ES-I3 (cell line): ENCODE measurements at regions not wholly inside any gene's neighbourhood (a gene's known extent, or its start where the extent isn't known, plus 50 kb on each side); places are given as distances from the start of the nearest gene placed in this dataset.

Source experiments
- H3K36me3 ChIP-seq: 2 replicates; pipeline ENCODE4 v1.6.1; 2013; ENCODE audit warnings: mild to moderate bottlenecking, low read length, control low read depth, moderate library complexity; ENCODE audit not compliant: insufficient read depth
- H3K4me1 ChIP-seq: 2 replicates; pipeline ENCODE4 v1.6.1; 2013; ENCODE audit warnings: mild to moderate bottlenecking, control low read depth, low read length; ENCODE audit not compliant: insufficient read depth
- H3K9ac ChIP-seq: 2 replicates; pipeline ENCODE4 v1.6.1; 2013; ENCODE audit warnings: low read depth, mild to moderate bottlenecking, low read length, moderate library complexity
- H3K9me3 ChIP-seq: 2 replicates; pipeline ENCODE4 v1.6.1; 2013; ENCODE audit warnings: mild to moderate bottlenecking, low read length, moderate library complexity; ENCODE audit not compliant: control insufficient read depth, insufficient read depth

DNA sequence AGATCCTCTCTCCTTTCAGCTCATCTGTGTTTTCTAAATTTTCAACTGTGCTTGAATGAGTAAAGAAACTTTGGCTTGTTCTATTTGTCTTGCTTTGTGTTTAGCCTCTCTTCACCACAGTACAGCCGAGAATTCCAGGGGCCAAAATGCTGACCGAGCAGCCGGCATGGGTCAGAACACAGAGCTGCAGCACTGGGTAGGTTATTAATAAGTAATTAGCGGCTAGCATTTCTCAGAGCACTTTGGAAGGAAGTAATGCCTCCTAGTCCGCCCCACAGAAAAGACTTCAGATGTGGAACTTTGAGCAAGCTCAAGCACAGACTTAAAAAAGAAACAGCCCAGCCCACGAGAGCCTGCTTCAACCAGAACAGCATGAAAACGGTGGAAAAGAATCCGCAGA is 343.9 kb downstream of the ARRDC4 start:
- no peaks in the 10 kb centered on the region for H3K4me1 ChIP-seq
- no peak overlapping the region for H3K9ac ChIP-seq
- H3K36me3 ChIP-seq = no peaks in the 10 kb centered on the region
- H3K9me3 ChIP-seq = no peaks in the 10 kb centered on the region

DNA sequence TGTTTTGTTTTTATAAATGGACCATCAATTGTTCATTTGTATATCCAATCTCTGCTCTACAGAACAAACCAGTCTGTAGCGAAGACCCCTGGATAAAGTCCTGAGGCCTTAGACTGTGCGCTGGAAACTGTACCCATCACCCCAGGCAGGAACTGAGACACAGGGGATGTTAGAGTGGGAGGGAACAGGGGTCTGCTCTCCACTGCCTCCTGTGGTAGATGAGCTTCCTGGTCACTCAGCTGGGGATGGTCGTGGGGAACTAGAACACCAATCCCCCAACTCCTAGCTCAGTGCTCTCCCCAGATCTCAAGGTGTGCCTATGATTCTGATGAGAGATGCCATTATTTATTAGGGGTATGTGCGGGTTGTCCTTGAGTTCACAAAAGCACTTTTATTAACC is 340.2 kb upstream of the IGF1R start:
- H3K9ac ChIP-seq = no peak overlapping the region
- H3K36me3 ChIP-seq = no peaks in the 10 kb centered on the region
- no peaks in the 10 kb centered on the region for H3K9me3 ChIP-seq

DNA sequence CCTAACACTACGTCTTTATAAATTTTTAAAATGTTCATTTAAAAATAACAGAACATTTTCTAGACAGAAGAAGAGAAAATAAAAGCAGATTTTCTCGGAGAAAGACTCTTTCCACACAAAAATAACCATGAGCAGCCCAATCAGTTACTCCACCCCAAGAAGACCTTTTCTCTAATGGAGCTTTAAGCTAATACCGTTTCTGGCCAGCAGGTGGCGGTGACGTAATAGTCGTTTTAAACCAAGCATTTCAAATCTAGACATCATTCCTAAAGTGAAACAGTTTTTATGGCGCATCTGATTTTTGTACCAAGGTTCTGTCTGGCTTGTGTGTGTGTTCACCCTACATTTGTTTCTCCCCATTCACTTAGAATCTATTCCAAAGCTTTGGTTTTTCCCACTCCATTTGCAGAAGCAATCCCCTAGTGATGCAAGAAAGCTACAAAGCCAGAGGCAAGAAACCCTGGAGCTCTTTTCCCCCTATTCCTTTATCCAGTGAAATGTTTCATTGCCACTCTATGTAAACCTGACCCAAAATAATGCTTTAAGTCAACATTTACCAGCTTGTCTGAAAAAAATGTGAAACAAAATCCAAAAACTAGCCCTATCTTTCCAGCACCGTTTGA is 336.7 kb upstream of the IGF1R start:
- H3K4me1 ChIP-seq = no peaks in the 10 kb centered on the region
- no peaks in the 10 kb centered on the region for H3K36me3 ChIP-seq
- H3K9me3 ChIP-seq = no peaks in the 10 kb centered on the region
- H3K9ac ChIP-seq = no peak overlapping the region

More for the DNA sequence above, 340.2 kb upstream of the IGF1R start:
- H3K4me1 ChIP-seq = no peaks in the 10 kb centered on the region

DNA sequence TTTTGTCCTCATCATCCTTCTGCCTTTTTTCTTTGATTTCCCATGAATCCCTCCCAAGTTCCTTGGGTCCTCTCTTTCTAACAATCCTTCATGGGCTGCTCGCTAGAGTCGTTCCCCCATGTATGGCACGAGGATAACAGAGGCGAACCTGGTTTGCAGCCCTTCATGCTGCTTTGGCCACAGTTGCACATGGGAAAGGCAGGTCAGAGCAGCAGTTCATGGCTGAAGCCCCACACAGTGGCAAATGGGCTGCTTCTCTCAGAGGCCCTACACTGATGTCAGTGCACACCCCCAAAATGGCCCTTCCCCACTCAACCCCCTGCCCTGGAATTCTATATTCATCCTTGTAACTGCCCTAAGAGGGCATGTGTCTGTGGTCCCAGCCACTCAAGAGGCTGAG is 335.4 kb upstream of the IGF1R start:
- no peak overlapping the region for H3K9ac ChIP-seq
- no peaks in the 10 kb centered on the region for H3K4me1 ChIP-seq
- no peaks in the 10 kb centered on the region for H3K9me3 ChIP-seq
- no peaks in the 10 kb centered on the region for H3K36me3 ChIP-seq

DNA sequence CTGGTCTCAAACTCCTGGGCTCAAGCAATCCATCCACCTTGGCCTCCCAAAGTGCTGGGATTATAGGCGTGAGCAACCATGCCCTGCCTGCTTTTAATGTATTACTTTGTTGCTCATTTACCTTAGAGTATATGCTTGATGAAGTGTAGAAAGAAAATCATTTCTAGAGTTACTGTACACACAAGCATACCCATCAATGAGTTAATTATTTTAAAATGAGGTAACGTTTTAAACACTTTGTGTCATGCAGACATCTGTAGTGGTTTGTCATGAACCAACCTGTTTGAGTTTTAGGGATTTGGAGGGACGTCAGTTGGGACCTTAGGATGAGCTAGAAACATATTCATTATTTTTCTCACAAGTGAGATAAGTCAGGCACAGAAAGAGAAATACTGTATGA is 332.4 kb upstream of the IGF1R start:
- Histone ChIP-seq H3K4me1 (no peaks in the 10 kb centered on the region), H3K9me3 (no peaks in the 10 kb centered on the region), H3K9ac (no peak overlapping the region), H3K36me3 (no peaks in the 10 kb centered on the region)

DNA sequence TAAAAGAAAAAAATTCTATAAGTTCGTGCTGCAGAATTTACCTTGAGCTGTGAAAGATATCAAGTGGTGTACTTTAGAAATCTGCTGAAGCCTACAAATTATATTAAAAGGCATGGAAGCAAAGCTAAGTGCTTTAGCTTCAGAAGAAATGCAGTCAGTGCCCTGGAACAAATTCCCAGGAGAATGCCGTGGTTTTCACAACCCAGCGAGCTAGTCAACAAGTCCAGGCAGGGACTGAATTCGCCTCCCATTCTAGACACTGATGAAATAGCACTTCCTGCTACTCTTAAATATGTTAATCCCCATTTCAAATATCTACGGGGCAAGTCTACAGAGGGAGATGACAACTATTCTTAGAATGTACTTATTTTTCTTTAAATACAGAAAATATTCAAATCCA is 326.4 kb upstream of the IGF1R start:
- H3K9me3 ChIP-seq = peaks cover 16% of the 10 kb centered on the region
- no peaks in the 10 kb centered on the region for H3K36me3 ChIP-seq
- H3K4me1 ChIP-seq = no peaks in the 10 kb centered on the region
- no peak overlapping the region for H3K9ac ChIP-seq

DNA sequence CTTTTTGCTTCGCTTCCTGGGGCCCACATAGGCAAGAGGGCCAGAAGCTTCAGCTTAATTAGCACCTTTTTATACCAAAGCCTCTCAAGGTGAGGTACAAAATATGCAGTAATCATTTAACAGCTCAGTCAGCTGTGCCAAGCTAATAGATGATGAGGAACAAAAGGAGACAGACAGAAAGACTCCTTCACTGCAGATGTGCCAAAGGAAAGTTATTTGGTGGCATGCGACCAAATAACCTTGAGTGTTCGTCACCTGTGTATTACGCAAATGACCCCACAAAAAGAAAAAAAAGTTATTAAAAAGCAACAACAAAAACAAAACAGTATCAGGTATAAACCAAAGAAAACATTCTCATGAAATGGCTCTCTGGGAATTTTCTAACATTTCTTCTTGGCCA is 325.8 kb upstream of the IGF1R start:
- Histone ChIP-seq H3K9ac (no peak overlapping the region), H3K4me1 (no peaks in the 10 kb centered on the region), H3K36me3 (no peaks in the 10 kb centered on the region), H3K9me3 (peaks cover 16% of the 10 kb centered on the region)

DNA sequence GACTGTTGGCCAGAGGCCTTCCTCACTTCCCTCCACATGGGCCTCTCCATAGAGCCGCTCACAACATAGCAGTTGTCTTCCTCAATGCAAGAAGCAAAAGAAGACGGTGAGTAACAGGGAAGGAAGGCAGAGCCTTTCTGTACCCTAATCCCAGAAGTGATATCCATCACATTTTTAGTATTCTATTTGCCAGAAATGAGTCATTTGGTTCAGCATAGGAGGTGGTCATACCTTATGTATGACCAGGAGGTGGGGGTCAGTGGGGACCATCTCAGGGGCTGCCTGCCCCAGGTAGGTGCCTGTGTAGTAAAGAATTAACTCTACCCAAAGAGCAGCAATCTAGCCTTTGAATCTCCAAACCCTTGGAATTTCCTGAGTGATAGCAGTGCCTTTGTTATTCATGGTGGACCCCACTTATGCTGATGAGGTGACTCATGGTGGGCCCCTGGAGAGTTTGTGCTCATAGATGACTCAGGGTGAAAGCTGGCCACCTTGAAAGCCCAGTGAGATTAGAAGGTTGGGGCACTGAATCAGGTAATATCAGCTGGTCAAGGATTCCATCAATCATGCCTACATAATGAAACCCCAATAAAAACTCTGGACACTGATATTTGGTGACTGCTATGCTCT is 323.9 kb upstream of the IGF1R start:
- Histone ChIP-seq H3K36me3 (no peaks in the 10 kb centered on the region), H3K9ac (no peak overlapping the region), H3K4me1 (no peaks in the 10 kb centered on the region), H3K9me3 (peaks cover 16% of the 10 kb centered on the region)

DNA sequence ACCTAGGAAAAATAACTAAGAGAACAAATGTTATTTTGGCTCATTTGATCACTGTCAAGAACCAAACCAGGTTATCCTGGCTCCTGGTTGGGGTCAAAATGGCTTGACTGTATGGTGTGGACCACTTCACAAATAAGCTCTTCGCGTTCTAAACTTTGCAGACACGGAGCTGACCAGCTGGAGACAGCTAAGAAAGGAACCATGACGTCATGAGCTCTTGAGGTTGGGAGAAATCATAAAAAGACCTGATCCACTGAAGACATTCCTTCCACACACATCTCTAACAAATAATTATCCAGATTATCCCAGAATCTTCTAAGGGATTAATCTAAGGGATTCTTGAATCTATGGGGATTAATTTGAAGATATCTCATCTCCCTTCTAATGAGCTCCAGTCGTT is 321.5 kb upstream of the IGF1R start:
- Histone ChIP-seq H3K4me1 (no peaks in the 10 kb centered on the region), H3K9me3 (peaks cover 16% of the 10 kb centered on the region), H3K36me3 (no peaks in the 10 kb centered on the region), H3K9ac (no peak overlapping the region)

DNA sequence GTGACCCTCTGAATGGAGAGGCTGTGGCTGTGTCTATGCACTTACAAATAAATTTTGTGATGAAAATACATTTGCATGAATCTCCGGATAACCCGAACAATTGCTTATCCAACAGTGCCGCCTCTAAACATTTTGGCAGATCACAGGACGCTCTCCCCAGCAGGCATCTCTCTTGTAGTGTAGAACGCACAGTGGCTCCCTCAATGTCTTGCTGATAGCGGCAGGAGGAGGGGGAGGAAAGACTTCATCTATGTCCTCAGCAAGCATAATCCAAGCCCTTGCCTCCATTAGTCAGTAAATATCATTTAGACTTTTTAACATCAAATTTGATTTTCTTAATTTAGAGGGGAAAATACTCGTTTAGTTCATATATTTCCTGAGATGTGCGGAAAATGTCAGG is 318.1 kb upstream of the IGF1R start:
- peaks cover 7% of the 10 kb centered on the region for H3K9me3 ChIP-seq
- H3K36me3 ChIP-seq = no peaks in the 10 kb centered on the region
- H3K9ac ChIP-seq = no peak overlapping the region
- no peaks in the 10 kb centered on the region for H3K4me1 ChIP-seq

DNA sequence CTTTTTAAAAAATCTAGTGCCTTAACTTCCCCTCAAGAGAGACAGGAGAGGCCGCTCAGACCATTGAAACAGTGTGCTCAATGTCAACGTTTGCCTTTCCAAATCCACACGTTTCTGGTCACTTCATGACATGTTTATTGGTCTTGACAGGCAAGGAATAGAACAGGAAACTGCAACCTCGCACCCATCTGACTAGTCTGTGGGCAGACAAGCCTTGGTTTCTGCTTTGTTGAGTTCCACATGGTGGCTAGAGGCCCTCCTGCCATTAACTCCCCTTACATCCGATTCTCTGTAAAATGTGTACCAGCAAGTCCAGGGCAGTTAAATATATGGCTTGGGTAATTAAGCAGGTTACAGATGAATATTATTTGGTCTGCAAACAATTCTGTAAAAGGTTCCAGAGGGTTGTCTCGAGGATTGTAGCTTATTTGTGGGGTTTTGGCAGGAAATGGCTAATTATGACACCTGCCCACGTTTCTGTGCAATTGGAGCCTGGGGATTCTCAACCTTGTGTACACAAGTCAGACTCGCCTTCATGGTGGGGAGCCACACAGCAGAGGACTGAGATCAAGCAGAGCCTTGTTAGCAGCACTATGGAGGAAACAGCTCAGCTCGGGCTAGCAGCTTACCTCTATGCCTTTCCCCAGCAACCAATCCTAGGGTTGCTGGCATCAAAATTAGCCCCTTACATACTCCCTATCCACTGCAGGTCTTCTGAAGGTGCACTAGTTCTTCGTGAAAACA is 317.5 kb upstream of the IGF1R start:
- peaks cover 1% of the 10 kb centered on the region; the same call in 1 of the 2 replicates for H3K9me3 ChIP-seq
- no peaks in the 10 kb centered on the region for H3K4me1 ChIP-seq
- H3K36me3 ChIP-seq = no peaks in the 10 kb centered on the region
- H3K9ac ChIP-seq = no peak overlapping the region

DNA sequence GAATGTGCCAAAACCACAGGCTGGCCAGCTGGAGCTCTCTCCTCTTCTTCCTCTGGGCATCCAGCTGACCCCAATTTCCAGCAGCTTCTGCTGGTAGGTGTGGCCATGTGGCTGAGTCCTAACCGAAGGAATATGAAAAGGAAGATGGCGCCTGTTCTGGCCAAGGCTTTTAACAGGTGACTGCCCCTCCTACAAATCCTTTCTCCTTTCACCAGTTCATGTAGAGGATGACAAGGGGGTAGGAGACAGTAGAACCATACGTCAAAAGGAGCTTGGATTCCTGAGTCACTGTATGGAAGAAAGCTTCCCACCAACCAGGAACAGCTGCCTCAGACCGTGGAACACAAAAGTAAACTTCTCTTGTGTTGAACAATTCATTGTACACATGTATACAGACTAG is 316.7 kb upstream of the IGF1R start:
- Histone ChIP-seq H3K9me3 (no peaks in the 10 kb centered on the region; the same call in 1 of the 2 replicates), H3K9ac (no peak overlapping the region), H3K4me1 (no peaks in the 10 kb centered on the region), H3K36me3 (no peaks in the 10 kb centered on the region)

DNA sequence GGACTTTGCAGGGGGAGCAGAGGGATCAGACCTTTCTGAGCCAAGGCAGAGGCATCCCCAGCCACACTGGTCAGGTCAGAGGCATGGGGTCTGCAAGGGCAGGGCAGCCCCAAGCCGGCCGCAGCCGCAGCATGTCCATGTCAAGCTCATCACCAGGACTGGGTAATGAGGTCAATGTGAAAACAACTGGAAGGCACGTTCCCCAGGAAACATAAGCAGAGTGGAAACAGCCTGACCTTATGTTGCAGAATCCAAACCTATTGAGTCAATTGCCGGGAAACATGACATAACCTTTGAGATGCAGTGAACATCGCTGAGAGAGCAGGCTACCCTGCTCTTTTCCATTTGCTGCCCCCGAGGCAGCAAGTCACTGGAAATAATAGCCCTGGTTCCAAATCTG is 315.1 kb upstream of the IGF1R start:
- H3K9me3 ChIP-seq = no peaks in the 10 kb centered on the region
- H3K36me3 ChIP-seq = no peaks in the 10 kb centered on the region
- H3K9ac ChIP-seq = no peak overlapping the region
- H3K4me1 ChIP-seq = no peaks in the 10 kb centered on the region

DNA sequence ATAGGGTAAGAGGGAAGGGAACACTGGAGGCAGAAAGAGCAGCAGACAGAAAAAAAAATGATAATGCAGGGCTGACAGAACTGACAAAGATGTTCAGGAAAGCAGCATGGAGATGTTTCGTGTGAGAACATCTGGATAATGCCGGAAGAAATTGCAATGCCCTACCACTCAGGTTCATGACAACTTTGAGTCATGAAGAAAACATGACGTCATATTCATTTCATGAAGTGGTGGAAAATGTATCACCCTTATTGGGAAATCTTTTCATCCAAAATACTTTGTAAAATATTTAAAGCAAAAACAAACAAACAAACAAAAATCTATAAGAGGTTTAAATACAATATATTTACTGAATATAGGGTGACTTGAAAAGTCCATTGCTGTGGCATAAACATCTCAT is 305.4 kb upstream of the IGF1R start:
- H3K36me3 ChIP-seq = no peaks in the 10 kb centered on the region
- no peak overlapping the region for H3K9ac ChIP-seq
- H3K4me1 ChIP-seq = no peaks in the 10 kb centered on the region
- H3K9me3 ChIP-seq = no peaks in the 10 kb centered on the region

DNA sequence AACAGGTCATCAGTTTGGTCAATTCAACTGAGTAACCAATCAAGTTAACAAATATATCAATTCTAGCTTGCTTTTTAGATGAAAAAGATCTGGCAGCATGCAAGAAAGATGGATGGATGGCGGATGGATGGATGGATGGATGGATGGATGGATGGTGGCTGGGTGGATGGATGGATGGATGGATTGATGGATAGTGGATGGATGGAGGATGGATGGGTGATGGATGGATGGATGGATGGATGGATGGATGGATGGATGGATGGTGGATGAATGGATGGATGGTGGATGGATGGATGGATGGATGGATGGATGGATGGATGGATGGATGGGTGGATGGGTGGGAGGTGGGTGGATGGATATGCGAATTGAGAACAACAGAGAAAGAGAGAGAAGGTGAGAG is 303.7 kb upstream of the IGF1R start:
- no peaks in the 10 kb centered on the region for H3K9me3 ChIP-seq
- H3K4me1 ChIP-seq = no peaks in the 10 kb centered on the region
- H3K9ac ChIP-seq = no peak overlapping the region
- no peaks in the 10 kb centered on the region for H3K36me3 ChIP-seq
